ENCODE measurements at regions not wholly inside any gene's neighbourhood (a gene's known extent, or its start where the extent isn't known, plus 50 kb on each side); places are given as distances from the start of the nearest gene placed in this dataset.

DNA sequence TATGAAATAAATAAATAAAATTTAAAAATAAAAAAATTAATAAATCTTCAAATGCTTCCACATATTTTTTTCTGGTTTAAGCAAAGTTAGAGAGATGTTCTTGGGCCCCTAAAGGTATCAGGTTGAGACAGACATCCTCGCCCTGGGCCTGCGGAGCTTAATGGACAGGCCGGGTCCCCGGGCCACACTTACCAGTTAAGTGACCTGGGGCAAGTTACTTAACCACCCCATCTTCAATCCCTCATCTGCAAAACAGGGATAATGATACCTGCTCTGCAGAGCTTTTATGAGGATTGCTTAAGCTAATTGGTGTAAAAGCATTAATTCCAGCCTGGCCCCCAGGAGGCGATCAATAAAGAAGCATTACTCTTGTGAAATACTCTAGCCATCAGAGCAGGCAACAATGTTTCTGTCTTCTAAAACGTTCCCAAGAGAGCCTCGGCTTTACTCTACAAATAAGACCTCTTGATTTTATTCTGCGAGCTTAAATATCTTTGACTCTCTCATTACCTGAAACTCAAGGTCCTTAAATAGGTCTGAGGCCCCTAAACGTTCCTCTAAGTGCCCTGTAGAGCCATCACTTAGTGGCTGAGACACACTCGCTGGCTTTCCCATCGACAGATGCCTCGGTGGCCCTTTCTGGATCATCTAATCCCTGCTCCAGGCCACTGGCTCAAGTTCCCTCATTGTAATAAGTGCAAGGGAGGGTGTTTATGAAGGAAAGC is 81.1 kb upstream of the DIO3 start:
- 38% methylated on average over 12 of the region's 12 CpGs for WGBS (ENCODE audit: low lambda C conversion rate)
- no peak for DNase-seq
- H3K9me3 ChIP-seq, result no peaks in the 10 kb centered on the region
- no peak overlapping the region for H2AFZ ChIP-seq (ENCODE audit: low read depth)
- no peaks in the 10 kb centered on the region for H3K9me2 ChIP-seq
- no peaks in the 10 kb centered on the region for H3K79me2 ChIP-seq (ENCODE audit: insufficient read depth)
- no peaks in the 10 kb centered on the region for H4K20me1 ChIP-seq (ENCODE audit: insufficient read depth)
- CTCF ChIA-PET, result interaction anchor here (0.8 to 1.1 kb wide), 3 partner anchors 20 to 149 kb away, joined by 3 read pairs; no protein-coding TSS in a partner anchor
- H3F3A ChIP-seq (replicated peaks; ENCODE audit: insufficient read depth), result no peaks in the 10 kb centered on the region
- H3K27me3 ChIP-seq (ENCODE audit: insufficient read depth), result no peaks in the 10 kb centered on the region
- H3K4me3 ChIP-seq (ENCODE audit: low read depth in 2 of 2, low read length in 1 of 2), result no peak overlapping the region
- TF ChIP-seq RAD21 (IDR thresholded peaks at IDR 0.05; ENCODE audit: low read length) (no peak), EP300 (IDR thresholded peaks at IDR 0.05; ENCODE audit: borderline replicate concordance in 1 of 2, low read depth in 1 of 2, low read length in 1 of 2) (no peak), FOXM1 (IDR thresholded peaks at IDR 0.05; ENCODE audit: low read depth) (no peak), NFIC (IDR thresholded peaks at IDR 0.05; ENCODE audit: borderline replicate concordance) (no peak), TAF1 (IDR thresholded peaks at IDR 0.05; ENCODE audit: borderline replicate concordance, low read depth, low read length) (no peak), RXRA (IDR thresholded peaks at IDR 0.05; ENCODE audit: borderline replicate concordance, low read depth) (no peak), RFX5 (IDR thresholded peaks at IDR 0.05; ENCODE audit: low read length) (no peak), FOSL2 (IDR thresholded peaks at IDR 0.05; ENCODE audit: borderline replicate concordance, low read depth) (no peak)
- TF ChIP-seq, protein P1, sequence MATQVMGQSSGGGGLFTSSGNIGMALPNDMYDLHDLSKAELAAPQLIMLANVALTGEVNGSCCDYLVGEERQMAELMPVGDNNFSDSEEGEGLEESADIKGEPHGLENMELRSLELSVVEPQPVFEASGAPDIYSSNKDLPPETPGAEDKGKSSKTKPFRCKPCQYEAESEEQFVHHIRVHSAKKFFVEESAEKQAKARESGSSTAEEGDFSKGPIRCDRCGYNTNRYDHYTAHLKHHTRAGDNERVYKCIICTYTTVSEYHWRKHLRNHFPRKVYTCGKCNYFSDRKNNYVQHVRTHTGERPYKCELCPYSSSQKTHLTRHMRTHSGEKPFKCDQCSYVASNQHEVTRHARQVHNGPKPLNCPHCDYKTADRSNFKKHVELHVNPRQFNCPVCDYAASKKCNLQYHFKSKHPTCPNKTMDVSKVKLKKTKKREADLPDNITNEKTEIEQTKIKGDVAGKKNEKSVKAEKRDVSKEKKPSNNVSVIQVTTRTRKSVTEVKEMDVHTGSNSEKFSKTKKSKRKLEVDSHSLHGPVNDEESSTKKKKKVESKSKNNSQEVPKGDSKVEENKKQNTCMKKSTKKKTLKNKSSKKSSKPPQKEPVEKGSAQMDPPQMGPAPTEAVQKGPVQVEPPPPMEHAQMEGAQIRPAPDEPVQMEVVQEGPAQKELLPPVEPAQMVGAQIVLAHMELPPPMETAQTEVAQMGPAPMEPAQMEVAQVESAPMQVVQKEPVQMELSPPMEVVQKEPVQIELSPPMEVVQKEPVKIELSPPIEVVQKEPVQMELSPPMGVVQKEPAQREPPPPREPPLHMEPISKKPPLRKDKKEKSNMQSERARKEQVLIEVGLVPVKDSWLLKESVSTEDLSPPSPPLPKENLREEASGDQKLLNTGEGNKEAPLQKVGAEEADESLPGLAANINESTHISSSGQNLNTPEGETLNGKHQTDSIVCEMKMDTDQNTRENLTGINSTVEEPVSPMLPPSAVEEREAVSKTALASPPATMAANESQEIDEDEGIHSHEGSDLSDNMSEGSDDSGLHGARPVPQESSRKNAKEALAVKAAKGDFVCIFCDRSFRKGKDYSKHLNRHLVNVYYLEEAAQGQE (IDR thresholded peaks at IDR 0.05; ENCODE audit: low read depth, low read length), result no peak
- TF ChIP-seq, protein P2, sequence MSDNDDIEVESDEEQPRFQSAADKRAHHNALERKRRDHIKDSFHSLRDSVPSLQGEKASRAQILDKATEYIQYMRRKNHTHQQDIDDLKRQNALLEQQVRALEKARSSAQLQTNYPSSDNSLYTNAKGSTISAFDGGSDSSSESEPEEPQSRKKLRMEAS (IDR thresholded peaks at IDR 0.05; ENCODE audit: low read depth), result no peak
- no peak overlapping the region for H3K4me2 ChIP-seq
- no peak overlapping the region for H3K27ac ChIP-seq (ENCODE audit: low read depth in 2 of 2, low read length in 1 of 2)
- POLR2A ChIA-PET, result no interaction called here
- H3K9ac ChIP-seq, result no peak overlapping the region
- H3K36me3 ChIP-seq (replicated peaks in 1 of 2; ENCODE audit: control insufficient read depth in 1 of 2, insufficient read depth in 2 of 2, low read length in 1 of 2), result no peaks in the 10 kb centered on the region
- peaks cover 0 to 23% of the 10 kb centered on the region in 2 experiments; a peak in 1 of 4 replicates for H3K4me1 ChIP-seq (ENCODE audit: control insufficient read depth in 1 of 2, insufficient read depth in 2 of 2, low read depth in 1 of 2, low read length in 1 of 2)

DNA sequence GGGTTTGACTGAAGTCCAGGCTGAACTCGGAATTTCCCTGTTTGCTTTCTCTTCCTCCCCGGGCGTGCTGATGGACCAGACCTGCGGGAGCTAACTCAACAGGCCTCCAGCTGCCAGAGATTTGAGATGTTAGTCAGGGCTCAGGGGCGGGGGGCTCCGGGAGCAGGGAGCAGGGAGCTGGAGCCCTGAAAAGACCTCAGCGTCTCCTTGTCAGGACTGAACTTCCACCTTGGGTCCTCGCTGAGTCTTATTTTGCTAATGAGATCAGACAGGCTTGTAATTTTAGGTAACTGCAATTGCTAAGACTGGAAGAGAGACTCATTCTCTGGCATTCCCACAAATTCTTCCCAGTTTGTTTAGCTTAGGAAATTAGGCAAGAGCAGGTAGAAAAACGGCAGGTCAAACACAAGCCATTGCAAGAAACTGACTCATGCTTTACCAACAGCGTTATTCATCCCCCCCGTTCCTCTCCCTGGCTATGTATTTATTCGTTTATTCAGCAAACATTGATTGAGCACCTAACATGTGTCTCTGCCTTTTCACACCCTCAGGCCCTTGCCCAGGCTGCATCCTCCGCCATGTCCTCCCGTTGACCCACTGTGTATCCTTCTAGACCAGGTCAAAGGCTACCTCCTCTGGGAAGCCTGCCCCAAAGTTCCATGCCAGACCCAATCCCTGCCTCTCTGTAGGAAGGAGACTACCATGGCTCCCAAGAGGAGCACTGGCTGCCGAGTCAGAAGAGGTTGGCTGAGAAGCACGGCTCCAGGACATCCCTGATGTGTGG is 80.4 kb upstream of the DIO3 start:
- H3K36me3 ChIP-seq (replicated peaks in 1 of 2; ENCODE audit: control insufficient read depth in 1 of 2, insufficient read depth in 2 of 2, low read length in 1 of 2), result no peaks in the 10 kb centered on the region
- no peaks in the 10 kb centered on the region for H3K9me2 ChIP-seq
- 28% methylated on average over 13 of the region's 16 CpGs for WGBS (ENCODE audit: low lambda C conversion rate)
- H3K4me1 ChIP-seq (ENCODE audit: control insufficient read depth in 1 of 2, insufficient read depth in 2 of 2, low read depth in 1 of 2, low read length in 1 of 2), result peaks cover 0 to 23% of the 10 kb centered on the region in 2 experiments; a peak in 1 of 4 replicates
- no peaks in the 10 kb centered on the region for H3K79me2 ChIP-seq (ENCODE audit: insufficient read depth)
- H3K4me2 ChIP-seq, result no peak overlapping the region
- H4K20me1 ChIP-seq (ENCODE audit: insufficient read depth), result no peaks in the 10 kb centered on the region
- no peak for DNase-seq
- no peak overlapping the region for H2AFZ ChIP-seq (ENCODE audit: low read depth)
- H3K4me3 ChIP-seq (ENCODE audit: low read depth in 2 of 2, low read length in 1 of 2), result no peak overlapping the region
- no peak overlapping the region for H3K27ac ChIP-seq (ENCODE audit: low read depth in 2 of 2, low read length in 1 of 2)
- ChIA-PET CTCF (no interaction called here), POLR2A (no interaction called here)
- H3F3A ChIP-seq (replicated peaks; ENCODE audit: insufficient read depth), result no peaks in the 10 kb centered on the region
- no peak overlapping the region for H3K9ac ChIP-seq
- TF ChIP-seq FOSL2 (IDR thresholded peaks at IDR 0.05; ENCODE audit: borderline replicate concordance, low read depth) (no peak), RAD21 (IDR thresholded peaks at IDR 0.05; ENCODE audit: low read length) (no peak), EP300 (IDR thresholded peaks at IDR 0.05; ENCODE audit: borderline replicate concordance in 1 of 2, low read depth in 1 of 2, low read length in 1 of 2) (no peak), ELF1 (IDR thresholded peaks at IDR 0.05) (no peak), SMC3 (IDR thresholded peaks at IDR 0.05; ENCODE audit: low read depth, low read length) (no peak), YY1 (IDR thresholded peaks at IDR 0.05; ENCODE audit: low read depth) (no peak), FOXM1 (IDR thresholded peaks at IDR 0.05; ENCODE audit: low read depth) (no peak), JUND (IDR thresholded peaks at IDR 0.05) (no peak), TCF12 (IDR thresholded peaks at IDR 0.05) (no peak), TEAD4 (IDR thresholded peaks at IDR 0.05; ENCODE audit: borderline replicate concordance, insufficient read depth) (no peak)
- TF ChIP-seq, protein P3, sequence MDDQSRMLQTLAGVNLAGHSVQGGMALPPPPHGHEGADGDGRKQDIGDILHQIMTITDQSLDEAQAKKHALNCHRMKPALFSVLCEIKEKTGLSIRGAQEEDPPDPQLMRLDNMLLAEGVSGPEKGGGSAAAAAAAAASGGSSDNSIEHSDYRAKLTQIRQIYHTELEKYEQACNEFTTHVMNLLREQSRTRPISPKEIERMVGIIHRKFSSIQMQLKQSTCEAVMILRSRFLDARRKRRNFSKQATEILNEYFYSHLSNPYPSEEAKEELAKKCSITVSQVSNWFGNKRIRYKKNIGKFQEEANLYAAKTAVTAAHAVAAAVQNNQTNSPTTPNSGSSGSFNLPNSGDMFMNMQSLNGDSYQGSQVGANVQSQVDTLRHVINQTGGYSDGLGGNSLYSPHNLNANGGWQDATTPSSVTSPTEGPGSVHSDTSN (IDR thresholded peaks at IDR 0.05), result no peak
- TF ChIP-seq, protein P4, sequence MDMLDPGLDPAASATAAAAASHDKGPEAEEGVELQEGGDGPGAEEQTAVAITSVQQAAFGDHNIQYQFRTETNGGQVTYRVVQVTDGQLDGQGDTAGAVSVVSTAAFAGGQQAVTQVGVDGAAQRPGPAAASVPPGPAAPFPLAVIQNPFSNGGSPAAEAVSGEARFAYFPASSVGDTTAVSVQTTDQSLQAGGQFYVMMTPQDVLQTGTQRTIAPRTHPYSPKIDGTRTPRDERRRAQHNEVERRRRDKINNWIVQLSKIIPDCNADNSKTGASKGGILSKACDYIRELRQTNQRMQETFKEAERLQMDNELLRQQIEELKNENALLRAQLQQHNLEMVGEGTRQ (IDR thresholded peaks at IDR 0.05; ENCODE audit: borderline replicate concordance, low read depth, low read length), result no peak
- no peaks in the 10 kb centered on the region for H3K27me3 ChIP-seq (ENCODE audit: insufficient read depth)
- 0 out of 2 replicates have a peak, but pooled peaks cover 4% of the 10 kb centered on the region for H3K9me3 ChIP-seq

Data from SK-N-SH (cell line).